Body of pancreas (tissue), 4 donors: ENCODE measurements at regions not wholly inside any gene's neighbourhood (a gene's known extent, or its start where the extent isn't known, plus 50 kb on each side); places are given as distances from the start of the nearest gene placed in this dataset.

Experiments used
- CTCF ChIP-seq, 7 experiments: fragments of 450-650 bp in 4 of 7; fragments of 200-600 bp in 3 of 7; sonication (generic) in 3 of 7; IDR thresholded peaks; one replicate each; pipeline ENCODE4 v1.5.1; 2016 to 2019; ENCODE audit warnings: antibody characterized with exemption in 7 of 7
- POLR2A ChIP-seq, 3 donors: fragments of 450-650 bp; IDR thresholded peaks; one replicate each; pipeline ENCODE4 v1.6.1; 2016; ENCODE audit warnings: antibody characterized with exemption in 3 of 3, mild to moderate bottlenecking in 2 of 3

GRCh38 chr18:27274901-27275300 is 89.8 kb upstream of the CHST9 start:
- no peak for TF ChIP-seq CTCF (IDR thresholded peaks at IDR 0.05)
- no peak for TF ChIP-seq POLR2A (IDR thresholded peaks at IDR 0.05)
